GM12873 (cell line): ENCODE measurements at regions not wholly inside any gene's neighbourhood (a gene's known extent, or its start where the extent isn't known, plus 50 kb on each side); places are given as distances from the start of the nearest gene placed in this dataset.

ENCODE experiments used
- CTCF ChIP-seq: IDR thresholded peaks from 2 replicates; pipeline ENCODE4 v1.5.1; 2012; ENCODE audit warnings: low read depth, mild to moderate bottlenecking, moderate library complexity, low read length, control low read depth; ENCODE audit not compliant: insufficient read depth; ENCODE audit errors: missing control alignments

- no peak for TF ChIP-seq CTCF
Observed at GRCh38 chr1:34477632-34478141, 277.2 kb upstream of the GJB5 start.

- TF ChIP-seq CTCF: no peak
Observed at GRCh38 chr1:34478515-34479076, 276.3 kb upstream of the GJB5 start.

- TF ChIP-seq CTCF: no peak
Observed at GRCh38 chr1:34479731-34480130, 275.1 kb upstream of the GJB5 start.

- no peak for TF ChIP-seq CTCF
Observed at GRCh38 chr1:34488080-34488708, 266.7 kb upstream of the GJB5 start.

GRCh38 chr1:34500451-34500850, 254.4 kb upstream of the GJB5 start:
- no peak for TF ChIP-seq CTCF

GRCh38 chr1:34511802-34512201, 243.0 kb upstream of the GJB5 start:
- TF ChIP-seq CTCF: no peak

GRCh38 chr1:34518146-34518699, 236.6 kb upstream of the GJB5 start:
- TF ChIP-seq CTCF: no peak
